GM19455 (cell line): ENCODE measurements at regions not wholly inside any gene's neighbourhood (a gene's known extent, or its start where the extent isn't known, plus 50 kb on each side); places are given as distances from the start of the nearest gene placed in this dataset.
A peak's percentile ranks its signal among the peaks of the same experiment; 100 is the strongest.

ENCODE experiments used
- ATAC-seq: cut with Tn5 transposase; IDR thresholded peaks from one replicate; pipeline ENCODE4 v1.9.1; 2021; ENCODE audit not compliant: unreplicated experiment

DNA sequence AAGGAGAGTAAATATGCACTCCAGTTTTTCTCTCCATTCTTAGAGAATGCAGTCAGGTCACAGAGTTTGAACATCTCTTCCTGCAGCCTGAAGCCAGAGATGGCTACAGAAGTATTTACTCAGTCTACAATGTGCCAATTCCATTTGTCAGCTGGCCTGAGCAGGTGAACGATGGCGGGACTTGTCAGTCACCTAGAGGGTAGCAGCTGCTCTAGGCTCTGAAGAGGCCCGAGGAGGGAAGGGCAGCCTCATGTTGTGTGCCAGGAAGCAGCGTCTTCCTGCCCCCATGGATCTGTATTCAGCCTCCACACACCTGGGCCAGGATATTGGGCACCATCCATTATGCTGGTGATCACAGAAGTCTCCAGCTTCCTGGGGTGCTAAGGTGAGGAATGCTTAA, 316.7 kb upstream of the CHAC2 start:
- ATAC-seq, result no peak

GRCh38 chr2:53448591-53448990, 319.0 kb upstream of the CHAC2 start:
- no peak for ATAC-seq

GRCh38 chr2:53448086-53448485, 319.5 kb upstream of the CHAC2 start:
- ATAC-seq, result no peak

GRCh38 chr2:53445383-53446070, 322.1 kb upstream of the CHAC2 start:
- no peak for ATAC-seq

DNA sequence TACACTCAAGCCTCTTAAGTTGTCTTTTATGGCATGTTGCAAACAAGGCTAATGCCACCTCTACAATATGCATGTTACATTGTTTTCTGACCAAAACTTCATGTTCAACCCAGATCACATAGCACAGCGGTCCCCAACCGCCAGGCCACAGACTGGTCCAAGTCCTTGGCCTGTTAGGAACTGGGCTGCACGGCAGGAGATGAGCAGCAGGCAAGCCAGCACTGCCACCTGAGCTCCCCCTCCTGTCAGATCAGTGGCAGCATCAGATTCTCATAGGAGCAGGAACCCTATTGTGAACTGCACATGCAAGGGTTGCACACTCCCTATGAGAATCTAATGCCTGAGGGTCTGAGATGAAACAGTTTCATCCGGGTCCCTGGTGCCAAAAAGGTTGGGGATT, 324.8 kb upstream of the CHAC2 start:
- no peak for ATAC-seq

GRCh38 chr2:53442093-53442492, 325.5 kb upstream of the CHAC2 start:
- ATAC-seq, result no peak

- no peak for ATAC-seq
Measured at GRCh38 chr2:53438692-53439091, 328.9 kb upstream of the CHAC2 start.

GRCh38 chr2:53438100-53438499, 329.5 kb upstream of the CHAC2 start:
- no peak for ATAC-seq

DNA sequence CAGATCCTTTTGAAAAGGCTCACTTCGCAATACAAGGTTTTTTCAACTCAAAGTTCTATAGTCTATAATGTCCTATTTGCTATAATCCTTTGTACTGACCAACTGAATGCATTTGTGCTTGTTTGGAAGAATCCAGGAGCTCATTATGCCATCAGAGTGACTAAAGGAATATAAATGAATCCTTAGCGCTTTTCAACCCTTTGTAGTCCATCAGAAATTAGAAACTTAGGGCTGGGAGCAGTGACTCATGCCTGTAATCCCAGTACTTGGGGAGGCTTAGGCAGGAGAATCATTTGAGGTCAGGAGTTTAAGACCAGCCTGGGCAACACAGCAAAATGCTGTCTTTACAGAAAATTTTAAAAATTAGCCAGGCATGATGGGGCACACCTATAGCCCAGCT, 330.2 kb upstream of the CHAC2 start:
- ATAC-seq, result no peak

DNA sequence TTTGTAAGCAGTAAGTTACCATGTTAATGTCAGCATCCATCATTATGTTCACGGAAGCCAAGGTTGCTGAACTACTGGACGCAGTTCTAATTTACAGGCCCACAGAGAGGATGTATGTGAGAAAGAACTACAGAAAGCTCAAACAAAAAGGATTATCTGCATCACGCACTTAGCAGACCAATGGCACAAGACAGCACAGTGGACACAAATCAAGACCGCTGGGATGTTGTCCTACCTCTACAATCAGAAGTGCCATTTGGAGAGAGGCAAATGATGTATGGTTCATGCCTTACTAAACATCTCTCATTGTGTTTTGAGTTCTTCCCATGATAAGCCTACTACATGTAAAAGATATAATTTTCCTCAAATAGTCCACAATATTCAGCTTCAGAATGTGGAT, 330.7 kb upstream of the CHAC2 start:
- no peak for ATAC-seq

GRCh38 chr2:53435610-53436009, 332.0 kb upstream of the CHAC2 start:
- ATAC-seq, result no peak

GRCh38 chr2:53434466-53434865, 333.1 kb upstream of the CHAC2 start:
- ATAC-seq, result no peak

- no peak for ATAC-seq
Measured at GRCh38 chr2:53432936-53433335, 334.7 kb upstream of the CHAC2 start.

DNA sequence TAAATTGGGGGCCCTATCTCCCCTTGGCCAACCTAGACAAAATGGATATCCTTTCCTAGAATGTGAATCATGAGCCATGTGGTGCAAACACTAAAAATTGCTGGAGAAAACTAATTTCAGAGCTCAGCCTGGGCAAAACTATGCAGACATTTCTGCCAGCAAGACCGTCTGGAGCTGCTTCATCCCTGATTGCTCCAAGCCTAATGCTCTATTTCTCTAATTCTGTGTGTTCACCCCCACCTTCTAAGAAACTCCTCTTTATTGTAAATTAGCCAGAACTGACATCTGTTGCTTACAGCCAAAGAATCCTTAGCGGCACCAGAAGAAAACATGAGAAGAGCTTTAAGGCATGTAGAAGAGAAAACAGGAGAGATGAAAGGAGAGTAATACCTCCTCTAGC, 337.7 kb upstream of the CHAC2 start:
- ATAC-seq, result no peak

DNA sequence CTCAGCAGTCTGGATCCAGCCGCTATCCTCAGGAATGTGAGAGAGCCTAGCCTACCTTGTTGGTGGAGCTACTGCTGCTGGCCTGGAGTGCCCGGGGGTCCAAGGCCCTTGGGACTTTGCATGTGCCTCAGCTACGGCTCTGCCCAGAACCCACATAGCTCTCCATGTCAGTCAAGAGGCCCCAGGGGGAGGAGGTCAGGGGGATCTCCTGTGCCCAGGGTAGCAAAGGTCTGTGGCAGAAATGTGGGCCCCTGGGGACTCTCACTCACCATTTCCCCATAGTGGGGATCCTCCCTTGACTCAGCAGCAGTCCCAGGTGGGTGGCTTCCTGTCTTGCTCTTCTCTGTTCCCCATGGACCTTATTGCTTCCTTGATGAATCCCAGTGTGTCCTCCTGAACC, 342.7 kb upstream of the CHAC2 start:
- ATAC-seq, result no peak

GRCh38 chr2:53423465-53423864, 344.1 kb upstream of the CHAC2 start:
- no peak for ATAC-seq

- peak; percentile 80 for ATAC-seq
Measured at GRCh38 chr2:53422979-53423378, 344.6 kb upstream of the CHAC2 start.

- no peak for ATAC-seq
Measured at GRCh38 chr2:53417385-53417784, 350.2 kb upstream of the CHAC2 start.

DNA sequence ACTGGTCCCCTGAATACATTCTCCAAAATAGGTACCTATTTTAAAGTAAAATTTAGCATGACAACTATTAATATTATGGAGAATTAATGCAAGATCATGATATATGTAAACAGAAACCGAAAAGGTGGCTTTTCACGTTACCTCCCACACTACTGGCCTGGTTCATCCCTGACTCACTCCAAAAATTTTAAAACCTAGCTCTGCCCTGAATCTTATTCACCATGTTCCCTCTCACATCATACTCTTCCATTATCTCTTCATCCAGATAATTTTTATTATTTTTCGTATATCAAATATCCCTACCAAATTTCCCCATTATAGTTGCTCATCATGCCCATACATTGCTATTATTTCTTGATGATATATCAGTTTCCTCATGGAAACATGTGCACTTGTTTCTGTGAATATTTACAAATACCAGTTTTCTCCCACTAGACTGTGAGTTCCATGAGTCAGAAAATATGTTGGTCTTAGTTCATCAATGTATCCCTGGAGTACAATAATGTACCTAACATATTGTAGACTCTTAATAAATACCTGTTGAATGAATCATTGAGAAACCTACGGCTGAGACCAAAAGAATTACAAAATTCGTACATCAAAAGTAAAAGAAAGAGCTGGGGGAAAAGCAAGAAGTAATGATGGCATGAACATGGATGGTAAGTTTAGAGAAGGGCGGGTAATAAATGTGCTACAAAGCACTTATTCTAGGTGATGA, 360.1 kb upstream of the CHAC2 start:
- no peak for ATAC-seq

DNA sequence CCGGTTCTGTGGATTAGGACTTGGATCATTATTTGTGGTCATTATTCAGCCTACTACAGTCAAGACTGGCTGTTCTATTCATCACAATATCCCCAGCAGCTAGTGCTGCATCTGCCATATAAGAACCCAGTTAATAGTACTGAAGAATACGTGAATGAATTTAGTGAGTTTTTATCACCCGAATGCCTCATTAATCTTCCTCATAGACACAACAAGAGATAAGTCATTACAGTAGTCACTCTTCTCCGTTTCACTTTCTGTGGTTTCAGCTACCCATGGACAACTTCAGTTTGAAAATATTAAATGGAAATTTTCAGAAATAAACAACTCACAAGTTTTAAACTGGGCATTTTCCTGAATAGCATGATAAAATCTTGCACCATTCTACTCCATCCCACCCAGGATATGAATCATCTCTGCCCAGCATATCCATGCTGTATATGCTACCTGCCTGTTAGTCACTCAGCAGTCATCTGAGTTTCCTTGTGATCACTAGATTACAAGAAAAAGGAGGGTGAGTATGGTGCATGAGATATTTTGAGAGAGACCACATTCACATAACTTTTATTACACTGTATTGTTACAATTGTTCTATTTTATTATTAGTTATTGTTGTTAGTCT, 363.7 kb upstream of the CHAC2 start:
- ATAC-seq, result no peak

- ATAC-seq, result no peak
Measured at GRCh38 chr2:53397085-53397484, 370.5 kb upstream of the CHAC2 start.

GRCh38 chr2:53381271-53381670, 386.3 kb upstream of the CHAC2 start:
- no peak for ATAC-seq
